OCI-LY7 (cell line): ENCODE measurements at regions not wholly inside any gene's neighbourhood (a gene's known extent, or its start where the extent isn't known, plus 50 kb on each side); places are given as distances from the start of the nearest gene placed in this dataset.

ENCODE experiments used
- EZH2phosphoT487 ChIP-seq: fragments of 200-600 bp; sonication (generic); IDR thresholded peaks from 2 replicates; pipeline ENCODE4 v1.6.1; 2018; ENCODE audit warnings: low read depth, borderline replicate concordance, mild to moderate bottlenecking, mixed run types, antibody characterized with exemption, low read length, moderate library complexity, mixed read lengths
- TF ChIP-seq, protein P1 (sequence below): fragments of 200-600 bp; sonication (generic); conservative IDR thresholded peaks from 2 replicates; pipeline ENCODE4 v1.5.1; 2014; ENCODE audit warnings: mild to moderate bottlenecking, antibody characterized with exemption, low read length, moderate library complexity, mixed read lengths

DNA sequence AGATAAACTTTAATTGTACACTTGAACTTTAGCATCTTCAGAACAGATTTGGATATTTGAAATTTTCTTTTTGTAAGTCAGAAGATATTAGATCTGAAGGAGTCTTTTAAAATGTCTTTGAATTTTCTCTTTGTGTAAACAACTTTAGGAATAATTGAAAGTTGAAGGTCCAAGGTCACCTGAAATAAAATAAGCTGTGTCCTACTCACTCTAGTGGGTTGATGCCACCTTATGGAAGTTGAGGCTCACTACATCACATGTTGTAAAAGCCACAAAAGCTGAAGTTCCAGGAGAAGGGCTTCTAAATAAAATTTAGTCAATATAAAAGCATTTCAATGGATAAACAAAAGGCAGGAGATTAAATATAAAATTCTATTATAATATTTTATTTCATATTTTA is 122.0 kb upstream of the ATXN7L3B start:
- no peak for TF ChIP-seq EZH2phosphoT487
- TF ChIP-seq, protein P1, sequence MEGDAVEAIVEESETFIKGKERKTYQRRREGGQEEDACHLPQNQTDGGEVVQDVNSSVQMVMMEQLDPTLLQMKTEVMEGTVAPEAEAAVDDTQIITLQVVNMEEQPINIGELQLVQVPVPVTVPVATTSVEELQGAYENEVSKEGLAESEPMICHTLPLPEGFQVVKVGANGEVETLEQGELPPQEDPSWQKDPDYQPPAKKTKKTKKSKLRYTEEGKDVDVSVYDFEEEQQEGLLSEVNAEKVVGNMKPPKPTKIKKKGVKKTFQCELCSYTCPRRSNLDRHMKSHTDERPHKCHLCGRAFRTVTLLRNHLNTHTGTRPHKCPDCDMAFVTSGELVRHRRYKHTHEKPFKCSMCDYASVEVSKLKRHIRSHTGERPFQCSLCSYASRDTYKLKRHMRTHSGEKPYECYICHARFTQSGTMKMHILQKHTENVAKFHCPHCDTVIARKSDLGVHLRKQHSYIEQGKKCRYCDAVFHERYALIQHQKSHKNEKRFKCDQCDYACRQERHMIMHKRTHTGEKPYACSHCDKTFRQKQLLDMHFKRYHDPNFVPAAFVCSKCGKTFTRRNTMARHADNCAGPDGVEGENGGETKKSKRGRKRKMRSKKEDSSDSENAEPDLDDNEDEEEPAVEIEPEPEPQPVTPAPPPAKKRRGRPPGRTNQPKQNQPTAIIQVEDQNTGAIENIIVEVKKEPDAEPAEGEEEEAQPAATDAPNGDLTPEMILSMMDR, result peak; percentile 77
